ENCODE measurements at regions not wholly inside any gene's neighbourhood (a gene's known extent, or its start where the extent isn't known, plus 50 kb on each side); places are given as distances from the start of the nearest gene placed in this dataset.
"Not testable (repeated sequence)": the region's sequence is repeated elsewhere in the genome, so short reads cannot be mapped to it uniquely, and the experiment has no call there.

DNA sequence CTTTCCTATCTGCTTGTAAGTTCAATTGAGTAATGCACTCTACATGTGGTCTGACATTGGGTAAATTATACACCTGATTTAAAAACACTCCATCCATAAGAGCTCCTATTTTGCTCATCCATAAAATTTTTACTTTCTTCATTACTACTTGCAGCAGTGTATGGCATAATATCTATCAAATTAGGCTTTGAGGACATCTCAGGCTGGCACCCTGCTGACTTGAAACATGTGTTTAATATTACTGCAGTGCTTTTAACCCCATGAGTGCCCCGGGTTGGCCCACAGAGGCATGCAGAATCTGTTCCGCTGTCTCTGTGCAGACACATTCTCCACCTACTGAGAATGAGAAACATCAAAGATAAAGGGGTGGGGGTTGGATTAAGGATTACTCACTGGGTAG lies 249.9 kb upstream of the DNAJC19 start:
- no peak for DNase-seq

DNA sequence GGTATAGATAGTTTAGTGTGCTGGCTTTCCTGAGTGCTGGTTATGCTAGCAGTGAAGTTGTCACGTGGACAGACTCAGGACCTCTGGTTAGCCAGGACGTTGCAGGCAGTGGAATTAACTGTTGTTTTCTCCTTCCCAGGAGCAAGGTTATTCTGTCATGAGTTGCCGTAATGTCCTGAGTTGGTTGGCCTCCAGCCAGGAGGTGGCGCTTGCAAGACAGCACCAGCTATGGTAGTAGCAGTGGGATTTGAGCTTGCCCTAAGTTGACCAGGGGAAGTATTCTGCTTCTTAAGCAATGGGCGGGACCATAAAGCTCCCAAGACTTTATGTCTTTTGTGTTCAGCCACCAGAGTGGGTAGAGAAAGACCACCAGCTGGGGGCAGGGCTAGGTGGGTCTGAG lies 240.7 kb upstream of the DNAJC19 start:
- DNase-seq: no peak

DNA sequence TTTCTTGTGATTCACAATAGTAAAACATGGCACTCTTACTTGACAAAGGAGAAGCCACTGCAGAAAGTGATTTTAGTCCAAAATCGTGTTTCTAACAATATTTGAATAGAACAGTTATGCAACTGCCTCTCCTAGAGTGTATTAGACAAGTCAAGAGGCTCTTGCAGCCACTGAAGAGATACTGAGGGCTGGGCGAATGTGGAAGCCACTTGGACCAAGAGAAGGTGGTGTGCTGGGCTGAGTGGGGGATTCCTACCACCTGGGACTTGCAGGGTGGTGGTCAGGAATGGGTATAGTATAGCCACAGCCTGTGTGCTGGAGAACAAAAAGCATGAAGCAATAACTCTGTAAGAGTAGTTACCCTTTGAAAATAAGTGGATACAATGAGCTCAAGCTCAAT lies 223.8 kb upstream of the DNAJC19 start:
- DNase-seq: no peak

DNA sequence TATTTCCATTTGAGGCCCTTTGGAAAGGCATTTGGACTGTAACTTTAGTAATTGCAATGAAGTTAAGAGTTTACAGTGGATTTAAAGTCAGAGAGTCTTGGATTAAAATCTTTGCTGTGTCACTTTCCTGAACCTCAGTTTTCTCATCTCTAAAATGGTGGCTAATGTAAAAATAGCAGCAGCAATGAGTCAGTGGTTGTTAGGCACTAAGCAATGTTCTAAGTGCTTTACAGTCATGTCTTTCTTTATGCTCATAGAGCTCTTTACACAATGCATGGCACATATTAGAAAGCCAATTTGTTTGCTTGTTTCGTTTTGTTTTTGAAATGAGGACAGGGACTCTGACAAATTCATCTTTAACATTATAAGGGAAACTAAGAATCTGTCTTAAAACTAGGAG lies 222.7 kb upstream of the DNAJC19 start:
- no peak for DNase-seq

DNA sequence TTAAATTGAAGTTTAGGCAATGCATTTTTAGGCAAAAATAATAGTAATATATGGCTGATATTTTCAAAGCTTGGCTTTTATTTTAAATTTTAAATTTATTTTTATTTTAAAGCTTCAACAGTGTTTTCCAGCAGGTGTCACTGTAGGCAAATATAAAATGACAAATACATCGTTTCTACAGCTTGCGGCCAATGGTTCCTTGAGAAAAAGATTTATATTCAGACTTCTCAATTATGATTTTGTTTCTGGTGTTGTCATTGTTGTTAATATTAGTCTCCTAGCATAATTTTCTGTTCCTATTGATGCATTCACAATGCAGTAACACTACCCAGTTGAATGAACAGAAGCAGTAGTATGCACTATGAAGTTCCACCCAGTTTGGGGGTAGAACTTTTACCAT lies 220.7 kb upstream of the DNAJC19 start:
- DNase-seq: no peak

DNA sequence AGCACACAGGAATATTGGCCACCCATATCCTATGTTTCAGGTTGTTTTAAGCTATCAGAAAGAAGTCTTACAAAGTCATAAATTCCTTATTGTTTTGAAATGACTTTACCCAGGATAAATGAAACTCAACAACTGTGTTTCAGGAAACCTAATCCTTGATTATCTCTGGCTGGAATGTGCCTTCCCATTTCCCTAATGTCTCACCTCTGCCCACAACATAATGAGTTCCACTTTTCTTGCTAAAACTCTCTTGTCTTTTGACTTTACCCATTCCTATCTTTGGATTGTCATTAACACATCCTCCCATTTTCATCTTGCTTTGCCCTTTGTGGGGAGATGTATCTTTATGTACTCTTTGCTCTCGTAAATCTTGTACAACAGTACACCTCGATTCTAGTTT lies 200.0 kb upstream of the DNAJC19 start:
- DNase-seq: no peak

DNA sequence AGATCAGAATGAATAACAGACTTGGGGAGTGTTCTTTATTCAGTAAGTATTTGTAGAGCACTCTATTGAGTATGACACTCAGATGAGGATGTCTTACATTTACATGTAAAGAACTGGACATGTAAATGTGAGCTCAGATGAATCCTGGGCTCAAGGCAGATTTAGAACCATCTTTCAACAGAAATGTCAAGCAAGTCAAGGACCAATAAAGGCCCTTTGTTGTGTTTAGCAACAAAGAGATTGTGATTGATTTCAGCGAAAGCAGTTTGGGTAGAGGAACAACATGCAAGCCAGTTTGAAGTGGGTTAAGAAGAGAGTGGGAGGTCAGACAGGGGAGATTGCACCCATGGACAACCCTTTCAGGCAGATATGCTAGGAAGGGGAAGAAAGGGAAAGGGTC lies 194.2 kb upstream of the DNAJC19 start:
- DNase-seq: no peak

DNA sequence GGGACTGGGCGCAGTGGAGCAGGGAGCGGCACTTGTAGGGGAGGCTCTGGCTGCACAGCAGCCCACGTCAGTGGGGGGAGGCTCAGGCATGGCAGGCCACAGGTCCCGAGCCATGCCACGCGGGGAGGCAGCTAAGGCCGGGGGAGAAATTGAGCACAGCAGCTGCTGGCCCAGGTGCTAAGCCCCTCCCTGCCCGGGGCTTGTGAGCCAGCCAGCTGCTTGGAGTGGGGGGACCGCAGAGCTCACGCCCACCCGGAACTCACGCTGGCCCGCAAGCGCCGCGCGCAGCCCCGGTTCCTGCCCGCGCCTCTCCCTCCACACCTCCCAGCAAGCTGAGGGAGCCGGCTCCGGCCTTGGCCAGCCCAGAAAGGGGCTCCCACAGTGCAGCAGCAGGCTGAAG lies 193.5 kb upstream of the DNAJC19 start:
- DNase-seq: not testable (repeated sequence)

DNA sequence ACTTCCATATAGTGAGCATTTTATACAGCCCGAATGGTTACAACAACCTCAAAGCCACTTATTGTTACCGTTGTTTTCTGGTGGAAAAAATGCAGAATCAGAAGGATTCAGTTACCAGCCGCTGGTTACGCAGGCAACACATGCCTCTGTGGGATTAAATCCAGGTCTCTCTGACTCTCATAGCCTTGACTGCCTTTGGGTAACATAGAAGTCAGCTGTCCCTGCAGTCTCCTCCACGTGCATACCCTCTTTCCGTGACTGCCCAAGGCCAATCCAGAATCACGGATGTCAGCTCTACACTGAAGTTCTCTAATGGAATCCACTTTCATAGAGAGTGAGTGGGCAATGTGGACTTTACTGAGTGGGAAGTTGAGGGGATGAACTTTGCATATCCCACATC lies 189.5 kb upstream of the DNAJC19 start:
- DNase-seq: no peak

DNA sequence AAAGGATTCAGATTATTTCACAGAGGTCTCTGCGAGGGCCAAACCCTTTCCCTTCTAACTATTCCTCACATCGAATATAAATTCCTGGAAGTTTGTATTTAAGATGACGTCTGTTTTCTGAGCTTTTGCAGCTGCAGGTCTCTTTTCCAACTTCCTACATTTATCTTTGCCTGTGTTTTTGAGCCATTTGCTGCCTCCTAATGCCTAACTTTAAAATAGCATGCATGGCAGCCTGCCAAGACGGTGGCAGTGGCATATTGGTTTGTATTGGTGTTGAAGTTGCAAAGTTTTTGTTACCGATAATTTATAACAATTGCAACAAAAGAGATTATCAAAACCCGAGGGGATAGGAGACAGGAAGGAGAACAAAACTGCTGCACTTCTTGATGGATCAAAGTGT lies 187.1 kb upstream of the DNAJC19 start:
- peak; percentile 3 for DNase-seq

DNA sequence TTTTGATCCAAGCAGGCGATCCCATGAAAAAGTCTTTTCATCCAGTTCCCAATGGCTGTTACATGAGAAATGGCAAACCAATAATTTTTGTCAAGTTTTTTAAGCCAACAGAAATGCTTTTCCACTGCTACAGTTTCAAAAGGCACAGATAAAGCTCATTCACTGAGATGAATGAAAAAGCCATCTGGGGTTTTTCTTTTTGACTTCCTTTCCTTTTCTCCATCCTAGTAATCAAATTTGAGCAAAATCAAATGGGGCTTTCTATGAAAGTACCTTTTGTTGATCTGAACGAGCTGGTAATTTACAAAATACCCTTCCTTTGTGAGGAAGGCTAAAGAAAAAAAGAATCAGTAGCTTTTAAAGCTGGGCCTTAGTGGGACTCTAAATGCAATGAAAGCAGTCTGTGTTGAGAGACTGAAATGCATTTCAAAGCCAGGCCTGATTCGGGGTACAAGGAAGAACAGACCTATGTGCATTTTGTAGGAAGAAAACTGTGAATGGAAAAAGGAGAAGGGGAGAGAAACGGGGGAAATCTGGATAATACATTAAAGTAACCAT lies 185.2 kb upstream of the DNAJC19 start:
- DNase-seq: no peak

DNA sequence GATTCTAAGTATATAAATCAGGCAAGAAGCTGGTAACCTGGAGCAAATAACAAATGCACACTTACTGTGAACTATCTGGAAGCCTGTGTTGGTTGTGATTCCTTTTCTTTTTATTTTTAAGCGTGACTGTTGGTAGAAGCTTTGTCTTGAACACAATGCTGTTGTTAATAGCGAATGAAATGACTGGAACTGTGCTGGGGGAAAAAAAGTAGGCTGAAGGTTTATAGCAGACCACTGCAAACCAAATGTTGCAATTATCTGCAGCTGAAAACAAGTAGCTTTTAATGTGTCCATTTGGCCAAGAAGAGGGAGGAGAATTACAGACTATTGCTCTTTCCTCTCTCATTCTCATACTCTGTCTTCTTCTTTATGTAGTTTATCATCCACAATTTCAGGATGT lies 184.5 kb upstream of the DNAJC19 start:
- DNase-seq: no peak

DNA sequence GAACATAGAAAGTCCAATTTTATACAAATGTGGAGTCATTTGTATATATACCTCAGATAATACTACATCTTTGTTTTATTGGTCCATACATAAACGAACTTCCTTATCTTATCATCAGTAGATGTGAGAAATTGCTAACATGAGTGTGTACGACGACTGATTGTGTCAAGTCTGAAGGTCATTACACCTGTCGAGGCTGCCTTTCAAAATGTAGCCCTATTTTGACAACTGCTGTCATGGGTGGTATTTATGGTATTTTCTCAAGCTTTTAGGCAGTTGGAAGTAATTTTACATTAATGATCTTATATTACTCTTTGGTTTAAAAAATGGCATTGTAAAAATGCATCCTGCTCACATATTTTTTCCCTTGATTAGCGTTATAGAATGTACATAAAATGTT lies 183.7 kb upstream of the DNAJC19 start:
- DNase-seq: no peak

DNA sequence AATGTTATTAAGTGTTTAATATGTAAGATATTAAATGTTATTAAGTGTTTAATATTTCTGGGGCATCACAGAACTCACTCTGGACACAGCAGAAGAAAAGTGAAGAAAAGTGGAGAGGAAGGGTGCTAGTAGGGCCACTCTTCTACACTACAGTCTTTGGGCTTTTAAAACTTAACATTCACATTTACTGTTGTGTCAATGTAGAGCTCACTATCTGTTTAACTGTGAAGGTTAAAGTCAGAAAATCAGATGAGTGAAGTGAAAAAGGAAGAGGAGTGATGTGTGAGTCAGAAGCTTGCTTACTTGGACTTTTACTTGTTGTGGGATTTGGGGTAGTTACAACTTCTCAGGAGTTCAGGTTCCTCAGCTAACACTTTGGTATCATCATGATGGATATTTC lies 145.3 kb upstream of the DNAJC19 start:
- DNase-seq: no peak

DNA sequence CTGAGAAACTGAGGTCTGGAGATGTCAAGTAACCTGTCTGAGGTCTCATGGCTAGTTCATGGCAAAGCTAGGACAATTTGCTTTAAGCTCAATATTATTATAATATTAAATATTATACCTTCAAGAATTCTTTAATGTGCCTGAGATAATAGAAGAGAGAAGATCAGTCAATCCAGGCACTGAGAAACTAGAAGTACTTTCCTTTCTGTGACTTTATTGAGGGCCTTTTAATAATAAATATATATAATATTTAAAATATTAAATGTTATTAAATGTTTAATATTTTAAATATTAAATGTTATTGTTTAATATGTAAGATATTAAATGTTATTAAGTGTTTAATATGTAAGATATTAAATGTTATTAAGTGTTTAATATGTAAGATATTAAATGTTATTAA lies 144.3 kb upstream of the DNAJC19 start:
- no peak for DNase-seq

DNA sequence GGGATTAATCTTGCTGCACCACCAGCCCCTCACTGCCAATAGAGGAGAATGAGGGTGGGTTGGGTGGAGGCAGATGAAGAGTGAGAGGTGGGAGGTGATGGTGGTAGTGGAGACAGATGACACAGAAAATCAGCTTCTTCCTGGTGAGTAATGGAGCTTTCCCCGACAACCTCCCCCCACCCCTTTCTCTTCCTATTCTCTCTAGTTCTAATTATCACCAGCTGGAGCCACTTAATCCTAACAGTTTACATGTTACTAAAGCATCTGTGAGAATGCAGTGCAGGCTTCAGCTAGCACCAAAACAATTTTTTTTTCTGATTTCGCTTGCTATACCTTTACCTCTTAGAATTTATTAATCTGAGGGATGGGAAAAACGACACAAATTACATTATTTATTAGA lies 116.1 kb upstream of the DNAJC19 start:
- no peak for DNase-seq

DNA sequence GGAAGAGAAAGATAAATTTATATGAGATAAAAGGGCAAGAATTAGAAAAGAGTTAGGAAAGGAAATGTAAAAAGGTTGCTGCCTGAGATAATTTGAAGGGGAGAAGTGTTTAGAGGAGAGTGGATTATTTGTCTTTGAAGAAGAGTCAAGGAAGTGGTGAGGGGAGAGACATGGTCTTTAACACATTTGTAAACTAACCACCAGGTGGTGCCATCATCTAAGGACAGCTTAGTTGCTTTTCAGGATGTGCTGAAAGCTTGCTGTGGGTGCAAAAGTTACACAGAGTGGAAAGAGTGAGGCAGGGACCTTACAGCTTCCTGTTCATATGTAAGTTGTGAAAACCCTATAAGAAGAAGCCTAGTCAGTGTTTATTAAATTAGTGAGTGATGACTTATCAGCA lies 114.1 kb upstream of the DNAJC19 start:
- DNase-seq: no peak

DNA sequence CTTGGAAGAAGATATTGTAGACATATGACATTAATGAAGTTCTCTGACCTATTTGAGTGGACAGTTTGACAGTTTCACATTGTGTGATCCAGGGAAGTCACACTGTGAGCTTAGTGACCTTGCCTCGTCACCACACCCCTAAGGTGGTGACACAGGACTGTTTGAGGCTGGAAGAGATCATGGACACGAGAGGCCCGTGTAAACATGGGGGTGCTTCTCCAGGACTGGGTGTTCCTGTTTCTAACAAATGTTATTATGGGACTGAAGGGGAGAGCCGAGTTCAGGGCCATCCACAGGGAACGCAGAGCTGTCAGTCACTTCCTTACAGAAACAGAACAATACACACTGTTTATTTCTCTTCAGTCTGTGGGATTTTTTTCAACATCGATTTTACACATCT lies 96.5 kb upstream of the DNAJC19 start:
- no peak for DNase-seq

DNA sequence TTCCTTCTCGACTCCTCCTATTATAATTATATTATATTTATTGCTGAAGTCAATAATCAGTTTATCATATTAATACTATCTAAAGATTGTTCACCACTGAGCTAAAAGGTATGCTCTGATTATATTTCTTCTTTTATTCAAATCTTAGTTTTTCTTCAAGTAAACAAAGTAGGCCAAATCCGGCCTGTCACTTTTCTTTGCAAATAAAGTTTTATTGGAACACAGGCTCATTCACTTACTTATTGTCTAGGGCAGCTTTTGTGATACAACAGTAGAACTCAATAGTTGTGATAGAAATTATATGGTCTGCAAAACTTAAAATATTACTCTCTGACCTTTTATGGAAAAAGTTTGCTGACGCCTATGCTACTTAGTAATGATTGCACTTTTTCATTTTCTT lies 92.4 kb upstream of the DNAJC19 start:
- no peak for DNase-seq

DNA sequence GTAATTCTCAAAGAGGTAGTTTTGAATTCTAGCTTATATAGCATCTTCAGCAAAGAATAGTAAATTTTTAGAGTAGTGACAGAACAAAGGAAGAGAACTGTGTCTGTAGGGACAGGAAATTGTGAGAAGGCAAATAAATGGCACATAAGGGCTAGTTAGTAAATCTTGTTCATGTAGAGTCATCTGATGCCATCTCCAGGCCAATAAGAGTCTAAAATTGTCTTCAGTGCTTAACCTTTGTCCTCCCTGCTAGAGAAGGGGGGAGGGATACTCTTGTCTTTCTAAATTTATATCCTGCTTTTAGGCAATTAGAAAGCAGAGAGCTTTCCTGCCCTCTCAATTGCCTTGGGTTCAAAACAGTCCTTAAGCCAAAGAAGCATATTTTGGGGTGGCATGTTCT lies 87.0 kb upstream of the DNAJC19 start:
- no peak for DNase-seq

DNA sequence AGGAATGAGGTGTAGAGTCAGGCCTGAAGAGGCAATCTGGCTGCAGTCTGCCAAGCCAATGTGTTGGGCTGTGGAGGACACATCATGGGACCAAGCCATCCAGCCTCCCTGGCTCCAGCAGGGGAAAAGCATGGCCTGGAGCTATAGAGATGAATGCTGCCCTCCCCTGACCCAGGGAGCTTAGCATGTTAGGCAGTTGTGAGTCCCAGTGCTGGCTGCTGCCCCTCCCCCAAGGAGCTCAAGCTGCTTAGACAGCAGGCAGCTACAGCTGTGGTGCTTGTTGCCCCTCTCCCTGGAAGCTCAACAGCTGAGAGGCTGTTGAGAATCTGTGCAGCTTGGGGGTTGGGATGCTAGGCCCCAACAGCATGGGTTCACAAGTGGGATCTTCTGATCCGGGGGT lies 85.6 kb upstream of the DNAJC19 start:
- DNase-seq: no peak

DNA sequence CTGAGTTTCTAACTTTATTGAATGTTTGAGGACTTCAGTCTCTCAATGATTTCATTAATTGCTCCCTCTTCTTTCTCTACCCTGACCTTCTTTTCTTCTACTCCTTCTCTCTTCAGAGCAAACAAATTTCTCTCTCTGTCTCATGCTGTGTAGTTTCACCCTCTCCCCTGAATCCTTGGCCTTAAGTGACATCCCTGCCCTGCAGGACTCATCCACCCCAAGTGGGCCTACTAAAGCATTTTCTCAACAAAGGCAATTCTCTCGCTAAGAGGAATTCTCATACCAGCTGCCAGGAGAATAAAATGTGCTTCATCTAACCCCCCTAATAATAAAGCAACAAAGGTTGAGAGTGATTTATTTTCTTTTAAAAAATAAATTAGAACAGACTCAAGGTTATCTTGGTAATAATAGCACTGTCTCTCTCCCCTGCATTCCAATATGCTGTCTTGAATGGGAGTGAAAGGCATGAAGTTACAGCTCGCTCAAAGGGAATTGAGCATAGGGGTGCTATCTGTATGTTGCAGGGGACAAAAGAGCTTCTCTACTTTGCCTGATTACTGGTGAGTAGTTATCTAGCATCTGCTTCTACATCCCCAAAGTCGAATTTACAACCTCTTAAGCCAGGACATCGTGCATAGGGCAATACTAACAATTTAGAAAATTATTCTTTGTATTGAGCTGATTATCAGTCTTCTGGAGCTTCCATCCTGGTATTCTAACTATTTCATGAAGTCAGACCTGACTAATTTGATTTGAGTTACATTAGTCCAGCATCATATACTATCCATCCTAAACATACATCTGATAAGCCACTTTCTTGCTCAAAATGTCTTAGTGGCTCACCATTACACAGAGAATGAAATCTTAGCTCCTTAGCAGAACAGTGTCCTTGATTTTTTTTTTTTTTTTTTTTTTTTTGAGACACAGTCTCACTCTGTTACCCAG lies 76.9 kb upstream of the DNAJC19 start:
- no peak for DNase-seq

DNA sequence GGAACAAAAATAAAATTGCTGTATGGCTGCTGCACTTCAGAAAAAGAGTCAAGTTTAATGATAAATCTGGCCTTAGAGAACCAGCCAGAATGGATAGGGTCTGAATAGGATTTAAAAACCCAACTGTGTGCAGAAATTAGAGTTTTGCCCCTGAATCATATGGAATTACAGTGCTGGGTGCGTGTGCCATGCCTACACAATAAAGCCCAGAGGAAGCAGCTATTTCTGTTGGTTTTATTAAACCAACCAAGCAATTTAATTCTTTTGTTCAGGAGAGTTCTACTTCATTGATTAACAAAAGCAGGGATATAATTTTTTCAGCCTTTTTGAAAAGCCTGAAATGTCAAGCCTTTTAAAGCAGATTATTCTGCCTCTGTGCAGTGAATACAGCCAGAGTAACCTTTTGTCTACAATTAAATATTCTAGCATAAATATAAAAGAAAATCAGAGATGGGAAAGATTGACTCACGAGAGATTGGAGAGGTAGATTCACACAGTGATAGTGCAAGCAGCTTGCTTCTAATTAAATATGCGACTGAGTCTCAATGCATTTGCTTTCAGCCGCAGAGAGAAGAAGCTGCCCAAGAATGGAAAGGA lies 66.7 kb upstream of the DNAJC19 start:
- no peak for DNase-seq

DNA sequence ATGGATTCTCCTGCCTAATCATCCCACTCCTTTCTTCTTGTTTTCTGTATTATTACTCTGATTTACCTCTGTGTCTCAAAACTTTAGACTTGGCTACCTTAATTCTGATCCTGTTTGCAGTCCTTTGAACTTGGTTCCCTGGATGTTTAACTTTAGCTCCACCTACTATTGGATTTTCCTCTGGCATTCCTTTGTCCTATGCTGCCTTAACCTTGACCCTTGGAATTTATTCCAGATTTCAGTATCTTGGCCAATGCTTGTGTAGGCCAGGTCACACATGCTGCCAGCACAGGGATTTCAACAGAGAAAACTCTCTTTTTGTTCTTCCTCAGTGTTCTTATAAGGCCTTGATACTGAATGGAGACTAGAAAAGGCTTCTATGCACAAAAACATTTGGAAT lies 65.0 kb upstream of the DNAJC19 start:
- no peak for DNase-seq

DNA sequence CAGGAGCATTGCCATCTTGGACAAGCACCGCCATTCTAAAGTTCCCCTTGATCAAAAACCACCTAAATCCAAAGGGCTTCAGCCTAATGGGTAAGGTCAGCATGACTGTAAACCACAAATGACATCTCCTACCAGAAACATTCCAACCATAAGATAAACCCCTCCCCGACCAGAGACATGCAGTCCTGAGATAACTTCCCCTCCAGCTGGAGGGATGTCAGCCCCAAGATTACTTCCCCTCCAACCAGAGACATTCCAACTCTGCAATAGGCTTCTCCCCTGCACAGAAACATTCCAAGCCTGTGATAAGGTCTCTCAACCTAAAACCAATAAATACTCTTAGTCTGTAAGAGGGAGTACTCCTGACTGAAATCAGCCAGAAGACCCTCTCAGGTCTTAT lies 62.7 kb upstream of the DNAJC19 start:
- no peak for DNase-seq
